GM23248 (cell line): ENCODE measurements at regions not wholly inside any gene's neighbourhood (a gene's known extent, or its start where the extent isn't known, plus 50 kb on each side); places are given as distances from the start of the nearest gene placed in this dataset.
"Not testable (repeated sequence)": the region's sequence is repeated elsewhere in the genome, so short reads cannot be mapped to it uniquely, and the experiment has no call there.

ENCODE experiments used
- EZH2 ChIP-seq: fragments of 200-600 bp; sonication (generic); IDR thresholded peaks from 2 replicates; pipeline ENCODE4 v1.6.1; 2018; ENCODE audit warnings: antibody characterized with exemption, mild to moderate bottlenecking; ENCODE audit not compliant: insufficient read depth, poor library complexity, severe bottlenecking
- EZH2phosphoT487 ChIP-seq: fragments of 200-600 bp; sonication (generic); IDR thresholded peaks from 2 replicates; pipeline ENCODE4 v1.6.1; 2018; ENCODE audit warnings: antibody characterized with exemption, moderate library complexity, mild to moderate bottlenecking, low read depth; ENCODE audit not compliant: insufficient read depth

DNA sequence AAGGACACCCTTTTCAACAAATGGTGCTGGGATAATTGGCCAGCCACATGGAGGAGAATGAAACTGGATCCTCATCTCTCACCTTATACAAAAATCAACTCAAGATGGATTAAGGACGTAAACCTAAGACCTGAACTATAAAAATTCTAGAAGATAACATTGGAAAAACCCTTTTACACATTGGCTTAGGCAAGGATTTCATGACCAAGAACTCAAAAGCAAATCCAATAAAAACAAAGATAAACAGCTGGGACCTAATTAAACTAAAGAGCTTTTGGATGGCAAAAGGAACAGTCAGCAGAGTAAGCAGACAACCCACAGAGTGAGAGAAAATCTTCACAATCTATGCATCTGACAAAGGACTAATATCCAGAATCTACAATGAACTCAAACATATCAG lies 96.9 kb upstream of the BNIP2 start:
- TF ChIP-seq EZH2, EZH2phosphoT487: not testable (repeated sequence)
